Suprapubic skin (tissue), 4 donors: ENCODE measurements at regions not wholly inside any gene's neighbourhood (a gene's known extent, or its start where the extent isn't known, plus 50 kb on each side); places are given as distances from the start of the nearest gene placed in this dataset.

Source experiments
- DNase-seq, 2 donors: peaks; one replicate each; pipeline ENCODE4 v3.0.0-alpha.2; 2019; ENCODE audit warnings: low spot score in 2 of 2
- H3K27ac ChIP-seq: fragments of 200-600 bp; sonication (generic); one replicate; pipeline ENCODE4 v1.5.1; 2019
- H3K27me3 ChIP-seq: fragments of 200-600 bp; sonication (generic); one replicate; pipeline ENCODE4 v1.5.1; 2019
- H3K36me3 ChIP-seq: fragments of 200-600 bp; sonication (generic); one replicate; pipeline ENCODE4 v1.5.1; 2019
- H3K4me1 ChIP-seq: fragments of 200-600 bp; sonication (generic); one replicate; pipeline ENCODE4 v1.5.1; 2019
- H3K4me3 ChIP-seq: fragments of 200-600 bp; sonication (generic); one replicate; pipeline ENCODE4 v1.5.1; 2019; ENCODE audit warnings: mild to moderate bottlenecking
- H3K9me3 ChIP-seq: fragments of 200-600 bp; sonication (generic); one replicate; pipeline ENCODE4 v1.5.1; 2019
- CTCF ChIP-seq, 2 donors: fragments of 200-600 bp in 1 of 2; fragments of 450-650 bp in 1 of 2; sonication (generic) in 1 of 2; IDR thresholded peaks; one replicate each; pipeline ENCODE4 v1.5.1; 2016 to 2019; ENCODE audit warnings: antibody characterized with exemption in 2 of 2, mild to moderate bottlenecking in 1 of 2, moderate library complexity in 1 of 2
- EP300 ChIP-seq: sonication (generic); formaldehyde crosslinking; IDR thresholded peaks from one replicate; pipeline ENCODE4 v1.6.1; 2017; ENCODE audit warnings: antibody characterized with exemption
- POLR2A ChIP-seq, 2 donors: fragments of 450-650 bp; IDR thresholded peaks; one replicate each; pipeline ENCODE4 v1.6.1; 2017; ENCODE audit warnings: antibody characterized with exemption in 2 of 2, mild to moderate bottlenecking in 2 of 2, moderate library complexity in 2 of 2
- POLR2AphosphoS5 ChIP-seq, 3 donors: sonication (generic); formaldehyde crosslinking; IDR thresholded peaks; one replicate each; pipeline ENCODE4 v1.6.1; 2017; ENCODE audit warnings: antibody characterized with exemption in 3 of 3
- WGBS: methylation state at CpG from one replicate; pipeline ENCODE4 v1.1.5; 2018; 5-methylcytosine and 5-hydroxymethylcytosine counted together

- Histone ChIP-seq H3K27ac (no peak overlapping the region), H3K9me3 (no peaks in the 10 kb centered on the region), H3K4me3 (no peak overlapping the region), H3K36me3 (no peaks in the 10 kb centered on the region), H3K27me3 (no peaks in the 10 kb centered on the region), H3K4me1 (no peaks in the 10 kb centered on the region)
- TF ChIP-seq POLR2AphosphoS5 (IDR thresholded peaks at IDR 0.05) (no peak), CTCF (IDR thresholded peaks at IDR 0.05) (no peak)
- DNase-seq = no peak
- 76% methylated on average over 7 of the region's 7 CpGs for WGBS
Measured at GRCh38 chr16:6027733-6028132, 930.1 kb upstream of the EEF2KMT start.

GRCh38 chr16:6023449-6023848 lies 925.9 kb upstream of the EEF2KMT start:
- Histone ChIP-seq H3K36me3 (no peaks in the 10 kb centered on the region), H3K27me3 (peaks cover 33% of the 10 kb centered on the region), H3K4me1 (no peaks in the 10 kb centered on the region), H3K4me3 (no peak overlapping the region), H3K27ac (no peak overlapping the region), H3K9me3 (no peaks in the 10 kb centered on the region)
- TF ChIP-seq POLR2AphosphoS5 (IDR thresholded peaks at IDR 0.05) = no peak
- TF ChIP-seq EP300 = no peak
- TF ChIP-seq CTCF (IDR thresholded peaks at IDR 0.05) = no peak
- no peak for TF ChIP-seq POLR2A (IDR thresholded peaks at IDR 0.05)
- WGBS = 72% methylated on average over 14 of the region's 14 CpGs
- DNase-seq = no peak

- TF ChIP-seq POLR2A (IDR thresholded peaks at IDR 0.05) = no peak
- TF ChIP-seq EP300 = no peak
- Histone ChIP-seq H3K36me3 (no peaks in the 10 kb centered on the region), H3K27ac (no peak overlapping the region), H3K9me3 (no peaks in the 10 kb centered on the region), H3K4me1 (no peaks in the 10 kb centered on the region), H3K27me3 (peaks cover 42% of the 10 kb centered on the region), H3K4me3 (no peak overlapping the region)
- DNase-seq = no peak
- WGBS = 49% methylated on average over 9 of the region's 9 CpGs
Measured at GRCh38 chr16:6021276-6021943, 923.8 kb upstream of the EEF2KMT start.

- H3K27me3 ChIP-seq = peaks cover 42% of the 10 kb centered on the region
- no peaks in the 10 kb centered on the region for H3K4me1 ChIP-seq
- DNase-seq = no peak
- TF ChIP-seq EP300 = no peak
- TF ChIP-seq POLR2A (IDR thresholded peaks at IDR 0.05) = no peak
- TF ChIP-seq POLR2AphosphoS5 (IDR thresholded peaks at IDR 0.05) = no peak
- TF ChIP-seq CTCF (IDR thresholded peaks at IDR 0.05) = no peak
- no peaks in the 10 kb centered on the region for H3K36me3 ChIP-seq
- H3K4me3 ChIP-seq = no peak overlapping the region
- H3K27ac ChIP-seq = no peak overlapping the region
- 20% methylated on average over 11 of the region's 41 CpGs for whole genome bisulfite sequencing
- no peaks in the 10 kb centered on the region for H3K9me3 ChIP-seq
Measured at GRCh38 chr16:6020162-6020985, 922.8 kb upstream of the EEF2KMT start.

- WGBS = 0% methylated on average over 2 of the region's 50 CpGs
- no peak for TF ChIP-seq POLR2AphosphoS5 (IDR thresholded peaks at IDR 0.05)
- TF ChIP-seq EP300 = no peak
- no peak for TF ChIP-seq CTCF (IDR thresholded peaks at IDR 0.05)
- TF ChIP-seq POLR2A (IDR thresholded peaks at IDR 0.05) = no peak
- no peaks in the 10 kb centered on the region for H3K36me3 ChIP-seq
- peaks cover 42% of the 10 kb centered on the region for H3K27me3 ChIP-seq
- no peaks in the 10 kb centered on the region for H3K9me3 ChIP-seq
- H3K27ac ChIP-seq = no peak overlapping the region
- H3K4me3 ChIP-seq = no peak overlapping the region
- no peak for DNase-seq
- no peaks in the 10 kb centered on the region for H3K4me1 ChIP-seq
Measured at GRCh38 chr16:6019490-6019991, 921.9 kb upstream of the EEF2KMT start.
